ENCODE measurements at regions not wholly inside any gene's neighbourhood (a gene's known extent, or its start where the extent isn't known, plus 50 kb on each side); places are given as distances from the start of the nearest gene placed in this dataset.

DNA sequence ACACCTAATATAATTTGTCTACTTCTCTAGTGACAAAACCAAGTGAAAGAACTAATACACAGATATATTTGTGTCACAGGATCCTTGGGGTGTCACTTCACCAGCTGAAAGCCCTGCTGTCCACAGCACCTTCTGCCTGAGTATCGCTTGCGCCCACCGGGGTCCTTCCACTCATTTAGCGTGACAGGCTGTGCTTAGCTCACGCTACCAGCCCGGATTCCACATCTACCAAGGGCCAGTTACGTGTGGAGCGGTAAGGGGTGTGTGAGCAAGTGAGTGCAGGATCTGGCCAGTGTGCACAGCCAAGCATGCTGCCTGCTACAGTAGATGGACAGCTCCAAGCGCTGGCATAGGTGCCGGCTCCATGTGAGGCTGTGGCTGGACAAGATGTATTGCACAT lies 810.9 kb downstream of the NSUN3 start:
- Histone ChIP-seq H3K4me3 (no peak overlapping the region), H3K9me3 (ENCODE audit: low read depth, low read length) (no peaks in the 10 kb centered on the region), H3K36me3 (ENCODE audit: insufficient read depth, low read length) (no peaks in the 10 kb centered on the region), H3K27ac (no peak overlapping the region), H3K9ac (ENCODE audit: insufficient read length) (no peak overlapping the region)
- no peak for DNase-seq (ENCODE audit: low read depth, low spot score)
- TF ChIP-seq FOXP2 (optimal IDR thresholded peaks at IDR 0.05; ENCODE audit: control extremely low read depth, extremely low read length, insufficient read depth) (no peak), POLR2AphosphoS5 (IDR thresholded peaks at IDR 0.05; ENCODE audit: borderline replicate concordance, low read depth, low read length) (no peak), EZH2 (IDR thresholded peaks at IDR 0.05) (no peak)

DNA sequence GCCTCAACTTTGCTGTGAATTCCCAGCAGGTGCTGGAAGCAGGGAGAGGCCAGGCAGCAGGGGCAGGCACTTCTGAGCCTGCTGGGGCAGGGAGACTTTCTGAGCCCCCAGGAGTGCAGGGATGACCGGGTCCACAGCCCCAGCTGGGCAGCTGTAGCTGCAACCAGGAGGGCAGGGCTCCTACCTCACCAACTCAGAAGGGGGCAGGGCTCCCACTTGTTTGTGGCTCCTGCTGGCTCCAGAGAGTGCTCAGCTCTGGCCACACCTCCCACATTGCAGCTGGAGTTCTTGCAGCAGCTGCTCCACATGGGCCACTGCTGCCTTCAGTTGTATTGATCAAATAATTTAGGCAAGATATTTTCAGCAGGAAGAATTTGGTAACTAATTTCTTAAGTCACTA lies 812.3 kb downstream of the NSUN3 start:
- Histone ChIP-seq H3K36me3 (ENCODE audit: insufficient read depth, low read length) (no peaks in the 10 kb centered on the region), H3K9me3 (ENCODE audit: low read depth, low read length) (no peaks in the 10 kb centered on the region), H3K27ac (no peak overlapping the region), H3K4me3 (no peak overlapping the region), H3K9ac (ENCODE audit: insufficient read length) (no peak overlapping the region)
- DNase-seq (ENCODE audit: low read depth, low spot score), result no peak
- TF ChIP-seq EZH2 (IDR thresholded peaks at IDR 0.05), result no peak
- TF ChIP-seq POLR2AphosphoS5 (IDR thresholded peaks at IDR 0.05; ENCODE audit: borderline replicate concordance, low read depth, low read length), result no peak
- no peak for TF ChIP-seq FOXP2 (optimal IDR thresholded peaks at IDR 0.05; ENCODE audit: control extremely low read depth, extremely low read length, insufficient read depth)

DNA sequence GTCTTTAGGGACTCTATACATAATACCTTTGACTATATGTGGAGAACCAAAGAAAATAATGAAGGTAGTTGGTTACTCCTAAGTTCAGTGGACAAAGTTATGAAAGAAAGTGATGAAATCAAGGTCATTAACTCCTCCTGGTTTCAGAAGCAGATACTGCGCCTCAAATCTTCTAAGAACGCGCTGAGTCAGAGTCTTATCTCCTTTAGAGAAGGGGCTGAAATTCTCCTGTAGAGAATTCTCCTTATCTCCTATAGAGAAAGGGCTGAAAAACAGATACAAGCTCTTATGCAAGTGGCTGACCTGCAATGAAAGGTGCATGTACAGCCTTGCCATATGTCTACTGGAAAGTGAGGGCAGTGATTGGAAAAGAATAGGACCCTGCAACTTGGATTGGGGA lies 824.2 kb downstream of the NSUN3 start:
- TF ChIP-seq FOXP2 (optimal IDR thresholded peaks at IDR 0.05; ENCODE audit: control extremely low read depth, extremely low read length, insufficient read depth) (no peak), POLR2AphosphoS5 (IDR thresholded peaks at IDR 0.05; ENCODE audit: borderline replicate concordance, low read depth, low read length) (no peak), EZH2 (IDR thresholded peaks at IDR 0.05) (no peak)
- Histone ChIP-seq H3K9me3 (ENCODE audit: low read depth, low read length) (no peaks in the 10 kb centered on the region), H3K27ac (no peak overlapping the region), H3K4me3 (no peak overlapping the region), H3K36me3 (ENCODE audit: insufficient read depth, low read length) (no peaks in the 10 kb centered on the region), H3K9ac (ENCODE audit: insufficient read length) (no peak overlapping the region)
- DNase-seq (ENCODE audit: low read depth, low spot score), result no peak

GRCh38 chr3:94896994-94897393 lies 834.1 kb downstream of the NSUN3 start:
- Histone ChIP-seq H3K4me3 (no peak overlapping the region), H3K27ac (no peak overlapping the region), H3K9me3 (ENCODE audit: low read depth, low read length) (no peaks in the 10 kb centered on the region), H3K9ac (ENCODE audit: insufficient read length) (no peak overlapping the region), H3K36me3 (ENCODE audit: insufficient read depth, low read length) (no peaks in the 10 kb centered on the region)
- no peak for DNase-seq (ENCODE audit: low read depth, low spot score)
- TF ChIP-seq FOXP2 (optimal IDR thresholded peaks at IDR 0.05; ENCODE audit: control extremely low read depth, extremely low read length, insufficient read depth) (no peak), EZH2 (IDR thresholded peaks at IDR 0.05) (no peak), POLR2AphosphoS5 (IDR thresholded peaks at IDR 0.05; ENCODE audit: borderline replicate concordance, low read depth, low read length) (no peak)

- no peaks in the 10 kb centered on the region for H3K9me3 ChIP-seq (ENCODE audit: low read depth, low read length)
- TF ChIP-seq EZH2 (IDR thresholded peaks at IDR 0.05) (no peak), POLR2AphosphoS5 (IDR thresholded peaks at IDR 0.05; ENCODE audit: borderline replicate concordance, low read depth, low read length) (no peak), FOXP2 (optimal IDR thresholded peaks at IDR 0.05; ENCODE audit: control extremely low read depth, extremely low read length, insufficient read depth) (no peak)
- H3K9ac ChIP-seq (ENCODE audit: insufficient read length), result no peak overlapping the region
- no peaks in the 10 kb centered on the region for H3K36me3 ChIP-seq (ENCODE audit: insufficient read depth, low read length)
- no peak overlapping the region for H3K4me3 ChIP-seq
- no peak for DNase-seq (ENCODE audit: low read depth, low spot score)
- no peak overlapping the region for H3K27ac ChIP-seq
Measured at GRCh38 chr3:94904156-94904674, 841.4 kb downstream of the NSUN3 start.

DNA sequence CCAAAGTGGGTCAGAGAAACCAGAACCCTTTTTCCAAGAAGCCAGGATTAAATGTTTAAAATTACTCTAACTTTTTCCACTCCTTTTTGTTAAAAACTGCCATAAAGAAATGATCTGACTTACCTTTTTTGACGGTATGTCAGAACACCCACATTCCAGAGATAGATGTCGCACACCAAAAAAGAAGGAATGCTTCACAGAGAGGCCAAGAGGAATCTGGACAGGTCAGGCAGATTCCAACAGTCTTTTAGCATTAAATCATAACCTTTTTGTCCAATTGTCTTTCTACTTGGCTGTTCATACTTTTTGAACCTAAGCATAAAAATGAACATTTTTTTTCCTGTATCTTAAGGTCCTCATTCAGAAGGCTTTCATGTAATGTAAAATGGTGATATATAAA lies 846.9 kb downstream of the NSUN3 start:
- Histone ChIP-seq H3K27ac (no peak overlapping the region), H3K9ac (ENCODE audit: insufficient read length) (no peak overlapping the region), H3K36me3 (ENCODE audit: insufficient read depth, low read length) (no peaks in the 10 kb centered on the region), H3K9me3 (ENCODE audit: low read depth, low read length) (no peaks in the 10 kb centered on the region), H3K4me3 (no peak overlapping the region)
- DNase-seq (ENCODE audit: low read depth, low spot score), result no peak
- TF ChIP-seq FOXP2 (optimal IDR thresholded peaks at IDR 0.05; ENCODE audit: control extremely low read depth, extremely low read length, insufficient read depth), result no peak
- TF ChIP-seq EZH2 (IDR thresholded peaks at IDR 0.05), result no peak
- no peak for TF ChIP-seq POLR2AphosphoS5 (IDR thresholded peaks at IDR 0.05; ENCODE audit: borderline replicate concordance, low read depth, low read length)

GRCh38 chr3:94912656-94913055 lies 849.8 kb downstream of the NSUN3 start:
- TF ChIP-seq EZH2 (IDR thresholded peaks at IDR 0.05) (no peak), POLR2AphosphoS5 (IDR thresholded peaks at IDR 0.05; ENCODE audit: borderline replicate concordance, low read depth, low read length) (no peak), FOXP2 (optimal IDR thresholded peaks at IDR 0.05; ENCODE audit: control extremely low read depth, extremely low read length, insufficient read depth) (no peak)
- H3K27ac ChIP-seq, result no peak overlapping the region
- no peak for DNase-seq (ENCODE audit: low read depth, low spot score)
- no peak overlapping the region for H3K4me3 ChIP-seq
- no peak overlapping the region for H3K9ac ChIP-seq (ENCODE audit: insufficient read length)
- no peaks in the 10 kb centered on the region for H3K36me3 ChIP-seq (ENCODE audit: insufficient read depth, low read length)
- H3K9me3 ChIP-seq (ENCODE audit: low read depth, low read length), result no peaks in the 10 kb centered on the region

DNA sequence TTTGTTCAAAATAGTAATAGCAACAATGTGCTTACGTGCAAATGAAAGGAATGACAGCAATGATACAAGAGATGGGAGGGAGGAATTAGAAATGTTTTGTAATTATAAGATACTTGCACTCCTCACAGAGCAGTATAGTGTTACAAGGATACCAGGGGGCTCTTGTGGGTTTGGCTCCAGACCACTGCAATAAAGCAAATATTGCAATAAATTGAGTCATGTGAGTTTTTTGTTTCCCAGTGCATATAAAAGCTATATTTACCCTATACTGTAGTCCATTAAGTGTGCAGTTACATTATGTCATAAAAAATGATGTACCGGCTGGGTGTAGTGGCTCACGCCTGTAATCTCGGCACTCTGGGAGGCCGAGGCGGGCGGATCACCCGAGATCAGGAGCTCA lies 864.3 kb downstream of the NSUN3 start:
- TF ChIP-seq FOXP2 (optimal IDR thresholded peaks at IDR 0.05; ENCODE audit: control extremely low read depth, extremely low read length, insufficient read depth) (no peak), POLR2AphosphoS5 (IDR thresholded peaks at IDR 0.05; ENCODE audit: borderline replicate concordance, low read depth, low read length) (no peak), EZH2 (IDR thresholded peaks at IDR 0.05) (no peak)
- DNase-seq (ENCODE audit: low read depth, low spot score), result no peak
- Histone ChIP-seq H3K27ac (no peak overlapping the region), H3K9me3 (ENCODE audit: low read depth, low read length) (no peaks in the 10 kb centered on the region), H3K9ac (ENCODE audit: insufficient read length) (no peak overlapping the region), H3K4me3 (no peak overlapping the region), H3K36me3 (ENCODE audit: insufficient read depth, low read length) (no peaks in the 10 kb centered on the region)

DNA sequence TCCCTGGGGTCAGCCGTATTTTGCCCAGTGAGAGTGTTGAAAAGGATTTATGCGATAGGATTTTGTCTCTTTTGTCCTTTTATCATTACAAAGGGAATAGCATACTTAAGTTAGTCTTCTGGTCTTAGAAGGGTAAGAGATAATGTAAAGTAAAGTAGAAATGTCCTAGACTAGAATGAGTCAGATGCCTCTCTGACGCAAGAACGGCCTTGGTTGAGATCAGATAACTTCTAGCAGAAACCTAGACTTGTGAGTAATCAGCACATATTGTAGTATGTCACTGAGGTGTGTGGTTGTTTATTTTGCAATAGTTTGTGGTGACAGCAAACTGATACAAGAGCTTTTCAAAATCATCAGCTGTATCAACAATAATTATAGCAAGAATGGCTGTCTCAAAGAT lies 866.1 kb downstream of the NSUN3 start:
- no peak for TF ChIP-seq FOXP2 (optimal IDR thresholded peaks at IDR 0.05; ENCODE audit: control extremely low read depth, extremely low read length, insufficient read depth)
- no peak for TF ChIP-seq EZH2 (IDR thresholded peaks at IDR 0.05)
- no peak for TF ChIP-seq POLR2AphosphoS5 (IDR thresholded peaks at IDR 0.05; ENCODE audit: borderline replicate concordance, low read depth, low read length)
- no peak overlapping the region for H3K9ac ChIP-seq (ENCODE audit: insufficient read length)

More for the DNA sequence above, 866.1 kb downstream of the NSUN3 start:
- no peaks in the 10 kb centered on the region for H3K36me3 ChIP-seq (ENCODE audit: insufficient read depth, low read length)
- H3K27ac ChIP-seq, result no peak overlapping the region
- no peak for DNase-seq (ENCODE audit: low read depth, low spot score)
- H3K4me3 ChIP-seq, result no peak overlapping the region
- H3K9me3 ChIP-seq (ENCODE audit: low read depth, low read length), result no peaks in the 10 kb centered on the region

Data from SK-N-MC (cell line).